ENCODE measurements at regions not wholly inside any gene's neighbourhood (a gene's known extent, or its start where the extent isn't known, plus 50 kb on each side); places are given as distances from the start of the nearest gene placed in this dataset.

GRCh38 chr10:114708084-114708483 lies 50.0 kb upstream of the ABLIM1 start:
- Histone ChIP-seq H3K4me3 (no peak overlapping the region), H3K4me1 (no peaks in the 10 kb centered on the region), H3K9me3 (no peaks in the 10 kb centered on the region), H3K36me3 (no peaks in the 10 kb centered on the region), H3K27me3 (no peaks in the 10 kb centered on the region), H3K27ac (no peak overlapping the region)
- intact Hi-C loops (cut with DNase I) = no loop called here
- ATAC-seq (no peak), DNase-seq (no peak)
- no peak for TF ChIP-seq CTCF (IDR thresholded peaks at IDR 0.05)

GRCh38 chr10:114708717-114709335 lies 50.8 kb upstream of the ABLIM1 start:
- H3K27me3 ChIP-seq = no peaks in the 10 kb centered on the region
- no peaks in the 10 kb centered on the region for H3K9me3 ChIP-seq
- H3K36me3 ChIP-seq = no peaks in the 10 kb centered on the region
- no peak for TF ChIP-seq CTCF (IDR thresholded peaks at IDR 0.05)
- H3K27ac ChIP-seq = no peak overlapping the region
- ATAC-seq (peak; percentile 29), DNase-seq (no peak)
- intact Hi-C loops (cut with DNase I) = no loop called here
- no peak overlapping the region for H3K4me3 ChIP-seq
- H3K4me1 ChIP-seq = peaks cover 0 to under 1% of the 10 kb centered on the region in 2 donors

GRCh38 chr10:114709984-114710383 lies 51.9 kb upstream of the ABLIM1 start:
- no peaks in the 10 kb centered on the region for H3K9me3 ChIP-seq

GRCh38 chr10:114711176-114711868 lies 53.2 kb upstream of the ABLIM1 start:
- intact Hi-C loops (cut with DNase I) = no loop called here
- DNase-seq = no peak
- no peak for TF ChIP-seq CTCF (IDR thresholded peaks at IDR 0.05)
- Histone ChIP-seq H3K27ac (no peak overlapping the region), H3K4me3 (no peak overlapping the region), H3K27me3 (no peaks in the 10 kb centered on the region), H3K36me3 (no peaks in the 10 kb centered on the region), H3K9me3 (no peaks in the 10 kb centered on the region), H3K4me1 (peaks cover 12 to 15% of the 10 kb centered on the region in 2 donors)
- no peak for ATAC-seq

More at GRCh38 chr10:114709984-114710383, 51.9 kb upstream of the ABLIM1 start:
- TF ChIP-seq CTCF (IDR thresholded peaks at IDR 0.05) = no peak
- ATAC-seq (no peak), DNase-seq (no peak)
- intact Hi-C loops (cut with DNase I) = no loop called here
- H3K27ac ChIP-seq = no peak overlapping the region
- H3K27me3 ChIP-seq = no peaks in the 10 kb centered on the region
- peaks cover 10 to 12% of the 10 kb centered on the region in 2 donors for H3K4me1 ChIP-seq
- no peak overlapping the region for H3K4me3 ChIP-seq
- no peaks in the 10 kb centered on the region for H3K36me3 ChIP-seq

GRCh38 chr10:114711869-114712250 lies 53.8 kb upstream of the ABLIM1 start:
- Histone ChIP-seq H3K4me1 (peaks cover 12 to 15% of the 10 kb centered on the region in 2 donors), H3K9me3 (no peaks in the 10 kb centered on the region), H3K27me3 (no peaks in the 10 kb centered on the region), H3K36me3 (no peaks in the 10 kb centered on the region), H3K27ac (no peak overlapping the region), H3K4me3 (no peak overlapping the region)
- ATAC-seq (no peak), DNase-seq (no peak)
- intact Hi-C loops (cut with DNase I) = no loop called here
- TF ChIP-seq CTCF (IDR thresholded peaks at IDR 0.05) = no peak

Measured in left lung (tissue), 4 donors.